HEK293T (cell line): ENCODE measurements at regions not wholly inside any gene's neighbourhood (a gene's known extent, or its start where the extent isn't known, plus 50 kb on each side); places are given as distances from the start of the nearest gene placed in this dataset.

Experiments used
- BHLHE40 ChIP-seq: fragments of 450-650 bp; IDR thresholded peaks from 2 replicates; pipeline ENCODE4 v1.6.1; 2016; ENCODE audit warnings: mild to moderate bottlenecking, moderate library complexity, borderline replicate concordance
- CTBP1 ChIP-seq: fragments of 450-650 bp; IDR thresholded peaks from 2 replicates; pipeline ENCODE4 v1.6.1; 2016; ENCODE audit warnings: borderline replicate concordance
- ELF4 ChIP-seq: fragments of 450-650 bp; IDR thresholded peaks from 2 replicates; pipeline ENCODE4 v1.6.1; 2017; ENCODE audit warnings: antibody characterized with exemption
- FOXA1 ChIP-seq: fragments of 450-650 bp; IDR thresholded peaks from 2 replicates; pipeline ENCODE4 v1.6.1; 2016; ENCODE audit warnings: mild to moderate bottlenecking
- FOXK2 ChIP-seq: fragments of 450-650 bp; IDR thresholded peaks from 2 replicates; pipeline ENCODE4 v1.6.1; 2016; ENCODE audit warnings: mild to moderate bottlenecking
- FOXM1 ChIP-seq: fragments of 450-650 bp; IDR thresholded peaks from 2 replicates; pipeline ENCODE4 v1.6.1; 2017; ENCODE audit warnings: mild to moderate bottlenecking, borderline replicate concordance
- LEF1 ChIP-seq: fragments of 450-650 bp; IDR thresholded peaks from 2 replicates; pipeline ENCODE4 v1.6.1; 2017; ENCODE audit warnings: mild to moderate bottlenecking, borderline replicate concordance
- PKNOX1 ChIP-seq: fragments of 450-650 bp; IDR thresholded peaks from 2 replicates; pipeline ENCODE4 v1.6.1; 2016
- SP1 ChIP-seq: fragments of 450-650 bp; IDR thresholded peaks from 2 replicates; pipeline ENCODE4 v1.6.1; 2017
- SUZ12 ChIP-seq: fragments of 450-650 bp; IDR thresholded peaks from 2 replicates; pipeline ENCODE4 v1.6.1; 2016; ENCODE audit warnings: mild to moderate bottlenecking
- TARDBP ChIP-seq: fragments of 450-650 bp; IDR thresholded peaks from 2 replicates; pipeline ENCODE4 v1.6.1; 2016

GRCh38 chr5:69001627-69002026 lies 92.2 kb upstream of the SLC30A5 start:
- TF ChIP-seq TARDBP (no peak), SP1 (no peak), FOXK2 (no peak), BHLHE40 (no peak), FOXM1 (no peak), CTBP1 (no peak), LEF1 (no peak), ELF4 (no peak), FOXA1 (no peak), PKNOX1 (no peak), SUZ12 (no peak)
